GM18499 (cell line): ENCODE measurements at regions not wholly inside any gene's neighbourhood (a gene's known extent, or its start where the extent isn't known, plus 50 kb on each side); places are given as distances from the start of the nearest gene placed in this dataset.
"Not testable (repeated sequence)": the region's sequence is repeated elsewhere in the genome, so short reads cannot be mapped to it uniquely, and the experiment has no call there.

Experiments used
- ATAC-seq: cut with Tn5 transposase; IDR thresholded peaks from one replicate; pipeline ENCODE4 v1.9.1; 2021; ENCODE audit warnings: moderate number of reproducible peaks; ENCODE audit not compliant: insufficient read depth, unreplicated experiment

GRCh38 chr7:12826079-12826478, 138.6 kb downstream of the ARL4A start:
- no peak for ATAC-seq

- ATAC-seq, result no peak
Measured at GRCh38 chr7:12827219-12827821, 139.9 kb downstream of the ARL4A start.

GRCh38 chr7:12827920-12828319, 140.5 kb downstream of the ARL4A start:
- ATAC-seq, result no peak

DNA sequence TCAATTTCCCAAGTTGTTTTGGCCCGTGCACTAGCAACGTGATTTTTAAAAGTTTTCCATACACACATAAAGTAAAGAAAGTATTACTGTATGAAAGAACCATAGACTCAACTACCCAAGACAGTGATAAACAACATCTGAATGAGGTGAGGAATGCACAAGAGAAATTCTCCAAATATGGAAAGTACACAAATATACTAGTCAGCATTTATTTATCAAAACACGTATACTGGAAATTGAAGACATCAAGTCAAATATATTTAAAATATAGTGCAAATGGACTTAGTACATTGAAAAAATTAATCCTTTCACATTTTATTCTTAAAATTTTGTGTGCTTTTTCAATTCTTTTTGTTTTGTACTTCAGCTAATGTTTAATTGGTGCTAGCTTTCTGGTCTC, 143.6 kb downstream of the ARL4A start:
- no peak for ATAC-seq

DNA sequence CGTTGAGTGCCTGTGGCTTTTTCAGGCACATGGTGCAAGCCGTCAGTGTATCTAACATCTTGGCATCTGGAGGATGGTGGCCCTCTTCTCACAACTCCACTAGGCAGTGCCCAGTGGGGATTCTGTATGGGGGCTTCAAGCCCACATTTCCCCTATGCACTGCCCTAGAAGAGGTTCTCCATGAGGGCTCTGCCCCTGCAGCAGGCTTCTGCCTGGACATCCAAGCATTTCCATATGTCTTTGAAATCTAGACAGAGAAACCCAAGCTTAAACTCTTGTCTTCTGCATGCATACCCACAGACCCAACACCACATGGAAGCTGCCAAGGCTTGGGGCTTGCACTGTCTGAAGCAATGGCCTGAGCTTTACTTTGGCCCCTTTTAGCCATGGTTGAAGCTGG, 146.4 kb downstream of the ARL4A start:
- no peak for ATAC-seq

GRCh38 chr7:12834782-12835181, 147.3 kb downstream of the ARL4A start:
- no peak for ATAC-seq

- ATAC-seq, result no peak
Measured at GRCh38 chr7:12839508-12840153, 152.2 kb downstream of the ARL4A start.

DNA sequence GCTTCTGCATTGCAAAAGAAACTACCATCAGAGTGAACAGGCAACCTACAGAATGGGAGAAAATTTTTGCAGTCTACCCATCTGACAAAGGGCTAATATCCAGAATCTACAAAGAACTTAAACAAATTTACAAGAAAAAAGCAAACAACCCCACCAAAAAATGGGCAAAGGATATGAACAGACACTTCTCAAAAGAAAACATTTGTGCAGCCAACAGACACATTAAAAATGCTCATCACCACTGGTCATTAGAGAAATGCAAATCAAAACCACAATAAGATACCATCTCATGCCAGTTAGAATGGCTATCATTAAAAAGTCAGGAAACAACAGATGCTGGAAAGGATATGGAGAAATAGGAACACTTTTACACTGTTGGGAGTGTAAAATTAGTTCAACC, 157.3 kb downstream of the ARL4A start:
- not testable (repeated sequence) for ATAC-seq

DNA sequence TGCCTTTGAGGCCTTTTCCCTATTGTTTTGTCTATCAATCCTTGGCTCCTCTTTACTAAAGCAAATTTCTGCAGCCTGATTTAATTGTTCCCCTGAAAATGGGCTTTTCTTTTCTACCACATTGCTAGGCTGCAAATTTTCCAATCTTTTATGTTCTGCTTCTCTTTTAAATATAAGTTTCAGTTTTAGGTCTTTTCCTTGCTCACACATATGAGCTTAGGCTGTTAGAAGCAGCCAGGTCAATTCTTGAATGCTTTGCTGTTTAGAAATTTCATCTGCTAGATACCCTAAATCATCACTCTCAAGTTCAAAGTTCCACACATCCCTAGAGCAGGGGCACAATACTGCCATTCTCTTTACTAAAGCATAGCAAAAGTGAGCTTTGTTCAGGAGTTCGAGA, 159.6 kb downstream of the ARL4A start:
- ATAC-seq, result no peak

GRCh38 chr7:12851142-12851541, 163.7 kb downstream of the ARL4A start:
- ATAC-seq, result no peak

DNA sequence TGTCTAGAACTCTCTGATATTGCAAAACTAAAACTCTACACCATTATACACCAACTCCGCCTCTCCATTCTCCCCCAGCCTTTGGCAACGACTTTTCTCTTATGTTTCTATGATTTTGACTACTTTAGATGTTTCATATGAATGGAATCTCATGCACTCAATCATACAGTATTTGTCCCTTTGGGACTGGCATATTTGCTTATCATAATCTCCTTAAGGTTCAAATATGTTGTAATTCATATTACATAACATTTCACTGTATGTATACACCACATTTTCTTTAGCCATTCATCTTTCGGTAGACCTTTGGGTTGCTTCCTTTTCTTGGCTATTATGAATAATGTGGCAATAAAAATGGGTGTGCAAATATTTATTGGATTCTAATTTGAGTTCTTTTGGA, 164.4 kb downstream of the ARL4A start:
- ATAC-seq, result no peak

DNA sequence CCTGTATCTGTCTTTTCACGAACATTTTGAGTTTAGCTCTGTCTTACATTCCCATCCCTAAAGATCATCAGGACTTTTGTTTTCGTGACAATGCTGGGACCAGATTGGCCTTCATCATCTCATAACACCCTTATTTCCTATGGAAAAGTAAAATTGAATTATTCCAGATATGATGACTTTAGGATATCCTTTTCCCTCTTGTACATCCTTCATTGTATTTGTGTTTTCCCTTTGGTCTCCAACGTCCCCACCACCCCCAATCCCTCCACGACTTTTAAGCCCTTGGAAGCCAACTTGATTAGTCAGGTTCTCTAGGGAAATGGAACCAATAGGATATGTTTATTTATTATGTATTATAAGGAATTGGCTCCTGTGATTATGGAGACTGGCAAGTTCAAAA, 167.6 kb downstream of the ARL4A start:
- ATAC-seq, result no peak

DNA sequence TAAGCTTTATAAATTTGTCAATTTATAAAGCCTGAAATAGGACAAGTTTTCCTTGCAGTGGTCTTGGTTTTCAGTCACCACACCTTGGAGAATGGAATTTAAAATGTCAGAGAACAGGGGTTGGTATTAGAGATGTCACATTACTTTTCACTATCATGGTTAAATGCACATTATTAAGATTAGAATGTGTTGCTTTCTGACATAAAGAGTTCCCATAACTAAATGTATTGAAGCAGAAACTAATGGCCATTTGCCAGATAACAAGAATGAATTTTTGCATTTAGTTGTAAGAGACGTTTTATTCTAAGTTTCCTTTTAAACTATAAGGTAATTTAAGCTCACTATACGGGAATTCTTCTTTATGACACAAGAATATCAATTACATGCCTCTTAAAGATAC, 172.3 kb downstream of the ARL4A start:
- no peak for ATAC-seq

DNA sequence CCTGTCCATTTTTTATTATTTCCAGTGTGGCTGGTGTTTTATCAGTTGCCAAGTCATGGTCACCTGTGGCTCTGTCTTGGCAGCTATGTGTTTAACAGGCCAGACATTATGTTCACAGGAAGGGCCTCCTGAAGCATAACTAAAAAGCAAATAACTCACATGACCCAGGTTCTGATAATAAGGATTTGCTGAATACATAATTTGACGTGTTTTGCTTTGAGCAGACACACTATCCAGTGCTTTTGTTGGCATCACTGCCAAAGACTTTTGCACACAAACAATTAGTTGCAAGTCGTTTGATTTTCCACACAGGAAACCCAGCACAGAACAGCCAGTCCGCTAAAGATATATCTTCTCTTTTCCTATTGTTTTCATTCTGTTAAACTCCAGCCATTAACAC, 173.6 kb downstream of the ARL4A start:
- no peak for ATAC-seq

DNA sequence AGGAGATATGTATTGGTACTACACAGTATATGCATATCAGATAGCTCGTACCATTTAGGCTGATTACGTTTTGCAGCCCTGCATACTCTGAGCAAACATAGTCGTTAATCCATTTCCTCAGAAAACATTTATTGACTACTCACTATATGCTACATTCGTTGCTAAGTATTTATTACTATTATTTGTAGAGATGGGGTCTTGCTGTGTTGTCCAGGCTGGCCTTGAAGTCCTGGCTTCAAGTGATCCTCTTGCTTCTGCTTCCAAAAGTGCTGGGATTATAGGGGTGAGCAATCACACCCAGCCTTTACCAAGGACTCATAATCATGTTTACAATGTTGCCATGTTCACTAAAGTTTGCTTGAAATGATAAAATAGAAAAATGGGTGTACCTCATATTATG, 174.7 kb downstream of the ARL4A start:
- ATAC-seq, result no peak

GRCh38 chr7:12864470-12865046, 177.1 kb downstream of the ARL4A start:
- ATAC-seq, result no peak

- no peak for ATAC-seq
Measured at GRCh38 chr7:12865593-12865992, 178.2 kb downstream of the ARL4A start.

- ATAC-seq, result no peak
Measured at GRCh38 chr7:12866207-12866606, 178.8 kb downstream of the ARL4A start.

DNA sequence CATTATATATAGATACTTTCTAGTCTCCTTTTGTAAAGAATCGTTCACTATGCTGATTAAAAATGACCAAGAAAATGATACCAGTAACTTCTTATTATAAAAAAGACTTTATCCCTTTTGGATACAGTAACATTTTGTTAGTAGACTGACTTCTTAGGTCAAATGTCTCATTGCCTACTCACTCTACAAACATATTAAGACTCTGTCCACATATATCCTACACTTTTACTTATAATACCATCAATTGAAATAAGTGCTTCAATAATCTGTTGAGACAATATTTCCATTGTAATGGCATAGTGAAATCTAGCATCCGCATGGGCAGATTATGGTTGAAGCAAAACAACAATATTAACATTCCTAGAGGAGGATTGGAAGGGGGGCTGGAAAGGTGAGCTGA, 180.6 kb downstream of the ARL4A start:
- ATAC-seq, result no peak

DNA sequence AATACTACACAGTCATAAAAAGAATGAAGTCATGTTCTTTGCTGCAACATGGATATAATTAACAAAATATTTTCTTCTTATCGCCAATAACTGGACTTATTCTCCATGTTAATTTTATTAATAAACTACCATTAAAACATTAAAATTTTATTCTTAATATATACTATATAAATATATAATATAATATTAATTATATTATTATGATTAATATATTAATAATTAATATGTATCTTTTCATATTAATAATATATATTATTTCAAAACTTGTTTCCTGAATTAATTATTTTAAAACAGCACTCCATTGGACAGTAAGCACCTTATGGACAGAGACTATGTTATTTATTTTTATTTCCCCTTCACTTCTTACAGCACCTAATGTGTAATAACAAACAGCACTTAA, 182.8 kb downstream of the ARL4A start:
- no peak for ATAC-seq

DNA sequence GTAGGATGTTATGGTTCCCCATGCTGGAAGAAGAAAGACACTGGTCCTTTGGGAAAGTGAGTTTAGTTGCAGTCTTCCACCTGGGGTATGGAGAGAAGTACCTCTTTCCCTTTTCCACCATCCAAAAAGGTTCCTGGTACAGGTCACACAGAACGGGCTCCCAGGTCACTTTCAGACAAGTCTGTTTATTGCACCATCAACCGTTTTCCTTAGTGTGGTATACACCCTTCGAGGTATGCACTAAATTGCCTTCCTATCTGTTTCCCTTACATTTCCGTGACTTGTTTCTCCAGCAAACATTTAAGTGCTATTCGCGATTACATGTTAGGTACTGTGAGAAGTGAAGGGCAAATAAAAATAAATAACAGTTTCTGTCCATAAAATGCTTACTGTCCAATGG, 185.1 kb downstream of the ARL4A start:
- no peak for ATAC-seq

- ATAC-seq, result no peak
Measured at GRCh38 chr7:12873571-12873970, 186.1 kb downstream of the ARL4A start.
